T-helper 2 cell (primary cell): ENCODE measurements at regions not wholly inside any gene's neighbourhood (a gene's known extent, or its start where the extent isn't known, plus 50 kb on each side); places are given as distances from the start of the nearest gene placed in this dataset.

Experiments used
- DNase-seq, 5 experiments: peaks; one replicate each; pipeline versions ENCODE4 v3.0.0 to v3.0.0-alpha.2; 2012 to 2022

DNA sequence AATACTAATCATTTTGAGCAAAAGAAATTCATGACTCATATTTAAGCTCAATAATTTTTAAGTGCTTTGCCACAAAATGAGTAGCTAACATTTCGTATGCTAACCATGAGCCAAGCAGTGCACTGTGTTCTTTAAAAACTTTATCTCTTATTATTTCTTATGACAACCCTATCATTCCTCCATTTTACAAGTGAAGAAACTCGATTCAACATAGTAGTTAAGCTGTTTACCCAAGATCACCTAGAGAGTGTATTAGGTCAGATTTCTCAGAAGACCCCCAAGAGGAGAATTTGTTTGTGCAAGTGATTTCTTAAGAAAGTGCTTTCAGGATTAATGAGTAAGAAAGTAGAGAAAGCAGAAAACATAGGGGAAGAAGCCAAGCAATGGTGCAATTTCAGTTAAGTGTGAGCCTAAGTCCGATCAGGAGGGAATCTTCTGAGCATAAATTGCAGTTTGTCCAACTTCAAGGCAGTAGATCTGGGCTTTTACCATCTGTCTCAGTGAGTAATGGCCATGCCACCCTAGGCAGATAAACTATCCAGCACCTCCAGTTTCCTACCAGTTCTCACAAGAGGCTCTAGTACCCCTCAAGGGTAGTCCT, 202.7 kb downstream of the SCG2 start:
- DNase-seq, result no peak

DNA sequence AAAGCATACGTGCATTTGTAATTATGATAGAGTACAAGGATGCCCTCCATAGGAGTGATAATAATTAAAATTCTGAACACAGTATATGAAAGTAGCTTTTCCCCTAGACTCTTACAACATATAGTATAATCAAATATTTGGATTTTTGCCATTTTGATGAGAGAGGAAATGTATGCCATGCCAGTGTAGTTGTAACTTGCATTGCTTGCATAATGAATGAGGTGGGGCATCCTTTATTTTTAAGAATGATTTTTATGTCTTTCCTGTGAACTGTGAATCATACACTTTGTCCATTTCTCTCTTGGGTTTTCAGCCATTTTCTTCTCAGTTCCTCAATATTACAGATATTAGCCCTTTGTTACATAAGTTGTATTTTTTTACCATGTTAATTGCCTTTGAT, 197.5 kb downstream of the SCG2 start:
- DNase-seq, result no peak

DNA sequence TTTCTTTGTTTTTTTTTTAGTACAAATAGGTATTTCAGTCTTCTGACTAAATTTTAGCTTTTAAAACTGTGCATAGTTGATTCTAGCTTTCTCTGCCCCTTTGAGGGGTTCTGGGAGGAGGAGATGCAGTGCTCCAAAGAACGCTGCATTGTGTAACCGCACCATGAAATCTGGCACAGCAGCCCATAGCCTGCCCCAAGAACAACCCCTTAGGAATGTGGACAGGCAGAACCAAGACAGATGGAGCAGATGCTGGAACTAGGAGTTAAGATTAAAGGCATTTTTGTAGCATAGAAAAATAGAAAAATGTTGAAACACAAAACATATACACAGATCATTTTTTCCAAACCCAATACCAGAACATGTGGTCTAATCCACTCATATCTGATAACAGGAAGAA, 187.5 kb downstream of the SCG2 start:
- DNase-seq, result no peak

DNA sequence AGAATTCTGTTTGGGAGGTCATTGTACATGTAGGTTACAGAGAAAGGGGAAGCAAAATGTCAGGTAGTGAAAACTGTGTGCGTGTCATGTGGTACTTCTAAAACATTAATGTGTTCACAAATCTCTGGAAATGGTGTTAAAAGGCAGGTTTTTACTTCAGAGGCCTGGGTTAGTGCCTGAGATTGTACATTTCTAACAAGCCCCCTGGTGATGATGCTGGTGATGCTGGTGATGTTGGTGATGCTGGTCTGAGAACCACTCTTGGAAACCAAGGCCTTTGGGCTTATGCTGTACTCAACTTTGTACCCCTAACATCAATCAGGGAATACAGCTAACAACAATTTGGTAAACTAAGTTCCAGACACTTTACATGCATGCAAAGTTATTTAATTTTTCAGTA, 187.1 kb downstream of the SCG2 start:
- no peak for DNase-seq

DNA sequence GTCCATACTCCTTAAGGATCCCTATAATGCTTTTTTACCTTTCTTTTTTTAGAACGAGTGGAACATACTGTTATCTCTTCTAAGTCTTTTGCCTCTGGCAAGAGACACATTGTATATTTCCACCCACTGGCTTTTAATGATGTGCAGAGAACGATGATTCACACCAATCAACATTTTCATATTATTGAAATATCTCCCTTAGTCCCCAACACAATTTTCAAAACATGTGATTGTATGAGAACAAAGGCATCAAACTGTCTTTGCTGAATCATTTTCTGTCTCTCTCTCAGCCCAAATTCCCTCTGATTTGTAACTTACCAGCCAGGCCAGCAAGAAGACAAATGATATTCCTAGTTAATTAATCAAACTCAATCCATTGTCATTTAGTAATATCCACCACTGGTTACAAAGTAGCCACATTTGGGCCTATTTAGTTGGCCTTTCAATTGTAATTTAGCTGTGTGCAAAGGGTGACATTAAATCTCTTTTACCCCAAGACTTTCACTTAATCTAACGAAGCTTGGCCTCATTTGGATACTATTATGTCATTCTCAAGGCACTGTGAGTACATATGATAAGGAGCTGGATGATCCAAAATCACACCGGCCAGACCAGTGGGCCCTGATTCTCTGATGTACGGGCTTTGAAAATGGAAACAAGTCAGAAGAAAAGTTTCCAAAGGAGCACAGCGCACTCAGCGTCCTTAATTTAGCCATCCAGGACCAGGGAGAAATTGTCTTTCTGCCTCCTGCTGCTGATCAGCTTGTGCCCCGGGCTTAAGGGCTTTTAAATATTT, 185.1 kb downstream of the SCG2 start:
- DNase-seq, result no peak

DNA sequence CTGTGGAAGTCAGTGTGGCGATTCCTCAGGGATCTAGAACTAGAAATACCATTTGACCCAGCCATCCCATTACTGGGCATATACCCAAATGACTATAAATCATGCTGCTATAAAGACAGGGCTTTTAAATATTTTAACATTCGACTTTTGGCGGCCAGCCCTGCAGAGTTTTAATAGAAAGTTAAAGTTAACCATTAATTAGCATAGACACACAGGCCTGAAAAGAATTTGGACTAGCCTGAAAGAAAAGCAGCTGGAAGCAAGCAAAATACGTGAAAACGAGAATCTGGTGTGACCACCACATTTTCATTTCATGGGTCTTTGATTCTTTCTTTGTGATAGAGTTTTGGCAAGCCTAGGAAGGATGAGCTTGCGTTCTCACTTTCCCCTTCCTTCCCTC, 184.0 kb downstream of the SCG2 start:
- no peak for DNase-seq

DNA sequence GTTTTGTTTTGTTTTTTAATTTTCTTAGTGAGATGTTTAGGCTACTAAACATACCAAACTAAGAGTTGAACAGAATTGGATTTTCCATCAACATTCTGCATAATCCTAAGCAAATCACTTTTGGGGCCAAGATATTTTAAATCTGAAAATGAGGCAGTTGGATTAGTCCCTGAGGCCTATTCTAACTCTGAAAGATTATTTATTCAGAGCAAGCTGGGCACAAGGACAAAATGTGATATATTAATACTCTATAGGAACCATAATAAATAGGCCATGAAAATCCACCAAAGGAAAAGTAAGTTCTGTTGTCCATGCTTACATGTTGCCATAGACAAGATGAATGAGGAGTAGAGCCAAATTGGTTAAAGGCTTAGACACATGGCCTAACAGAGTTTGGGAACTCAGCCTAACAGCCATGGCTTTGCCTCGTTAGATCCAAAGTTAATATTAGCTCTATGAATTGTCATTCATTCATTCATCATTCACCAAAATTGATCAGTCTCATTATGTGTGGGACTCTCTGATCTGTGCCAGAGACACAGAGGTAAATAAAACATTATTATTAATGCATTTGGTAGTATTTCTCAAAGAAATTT, 183.5 kb downstream of the SCG2 start:
- no peak for DNase-seq

DNA sequence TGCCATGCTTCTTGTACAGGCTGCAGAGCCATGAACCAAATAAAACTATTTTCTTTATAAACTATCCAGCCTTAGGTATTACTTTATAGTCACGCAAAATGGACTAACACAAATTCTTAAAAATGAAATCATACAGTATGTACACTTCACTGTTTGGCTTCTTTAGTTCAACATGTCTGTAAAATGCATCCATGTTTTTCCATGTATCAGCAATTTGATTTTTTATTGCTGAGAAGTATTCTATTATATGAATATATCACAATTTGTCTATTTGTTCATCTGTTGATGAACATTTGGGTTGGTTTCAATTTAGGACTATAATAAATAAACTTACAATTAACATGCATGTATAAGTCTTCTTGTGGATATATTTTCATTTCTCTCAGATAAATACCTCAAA, 182.1 kb downstream of the SCG2 start:
- DNase-seq, result no peak

DNA sequence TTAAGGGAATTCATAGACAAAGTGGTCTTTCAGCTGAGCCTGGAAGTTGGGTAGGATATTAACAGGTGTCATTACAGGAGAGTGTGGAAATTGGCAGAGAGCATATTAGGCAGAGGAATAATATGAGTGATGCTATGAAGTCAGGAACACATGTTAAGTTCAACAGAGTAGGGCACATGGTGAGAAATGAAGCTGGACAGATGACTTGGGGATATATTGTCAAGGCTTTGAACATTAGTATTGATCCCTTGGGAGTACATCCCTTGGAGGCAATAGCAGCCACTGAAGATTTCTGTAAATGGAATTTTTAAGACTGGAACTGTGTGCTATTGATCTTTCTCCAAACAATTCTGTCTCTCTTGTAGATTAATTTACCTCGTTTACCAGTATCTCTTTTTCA, 170.7 kb downstream of the SCG2 start:
- no peak for DNase-seq

DNA sequence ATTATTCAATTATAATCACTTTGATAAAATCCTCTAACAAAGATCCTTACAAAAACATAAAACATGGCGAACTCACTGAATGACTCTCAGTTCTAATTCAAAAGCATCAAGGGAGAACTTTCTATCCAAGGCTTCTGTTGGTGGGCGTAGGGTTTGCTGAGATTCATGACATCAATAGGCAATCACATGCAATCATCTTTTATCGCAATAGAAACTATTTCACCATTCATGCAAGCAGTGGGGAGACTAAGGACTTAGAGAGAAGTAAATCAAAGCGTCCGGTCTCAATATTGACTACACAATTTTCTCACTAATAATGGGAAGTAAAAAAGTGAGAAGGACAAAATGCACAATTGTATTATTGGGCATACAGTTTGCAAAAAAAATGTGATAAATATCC, 168.7 kb downstream of the SCG2 start:
- DNase-seq, result no peak

DNA sequence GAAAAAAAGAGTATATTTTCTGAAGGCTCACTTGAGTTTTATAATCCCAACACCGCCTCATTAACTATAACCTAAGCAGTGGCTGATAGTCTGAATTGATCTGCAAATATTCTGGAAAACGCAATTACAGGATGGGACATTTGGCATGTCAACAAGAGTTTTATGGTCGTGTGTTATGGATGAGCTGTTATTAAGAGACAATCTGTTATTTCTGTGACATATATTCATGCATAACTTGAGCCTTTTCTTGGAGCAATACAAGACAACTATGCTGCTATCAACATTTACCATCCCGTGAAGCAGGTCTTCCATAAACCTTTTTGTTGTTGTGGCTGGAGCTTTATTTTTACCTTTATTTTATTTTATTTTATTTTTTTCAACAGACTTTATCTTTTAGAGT, 164.4 kb downstream of the SCG2 start:
- no peak for DNase-seq

DNA sequence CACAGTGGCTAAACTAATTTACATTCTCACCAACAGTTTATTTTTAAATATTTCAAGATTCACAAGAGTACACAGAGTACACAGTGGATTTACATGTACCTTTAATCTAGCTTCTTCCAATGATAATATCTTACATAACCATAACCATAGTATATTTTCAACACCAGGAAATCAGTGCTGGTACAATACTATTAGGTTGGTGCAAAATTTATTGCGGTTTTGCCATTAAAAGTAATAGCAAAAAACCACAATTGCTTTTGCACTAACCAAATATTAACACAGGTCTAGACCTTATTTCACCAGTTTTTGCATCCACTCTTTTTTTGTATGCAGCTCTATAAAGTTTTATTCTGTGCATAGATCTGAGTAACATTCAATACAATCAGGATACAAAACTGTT, 163.0 kb downstream of the SCG2 start:
- no peak for DNase-seq

DNA sequence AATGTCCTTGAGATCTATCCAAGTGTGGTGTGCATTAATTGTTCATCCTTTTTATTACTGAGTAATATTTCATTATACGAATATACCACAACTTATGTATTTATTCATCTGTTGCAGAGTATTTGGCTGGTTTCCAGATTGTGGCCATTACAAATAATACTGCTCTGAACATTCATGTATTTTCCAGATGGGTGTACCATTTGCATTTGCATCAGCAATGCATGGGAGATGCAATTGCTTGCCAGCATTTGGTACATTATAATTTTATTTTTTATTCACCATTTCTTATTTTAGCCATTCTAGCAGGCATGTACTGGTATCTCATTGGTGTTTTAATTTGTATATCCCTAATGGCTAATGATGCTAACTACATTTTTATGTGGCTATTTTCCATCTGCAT, 162.4 kb downstream of the SCG2 start:
- DNase-seq, result no peak

DNA sequence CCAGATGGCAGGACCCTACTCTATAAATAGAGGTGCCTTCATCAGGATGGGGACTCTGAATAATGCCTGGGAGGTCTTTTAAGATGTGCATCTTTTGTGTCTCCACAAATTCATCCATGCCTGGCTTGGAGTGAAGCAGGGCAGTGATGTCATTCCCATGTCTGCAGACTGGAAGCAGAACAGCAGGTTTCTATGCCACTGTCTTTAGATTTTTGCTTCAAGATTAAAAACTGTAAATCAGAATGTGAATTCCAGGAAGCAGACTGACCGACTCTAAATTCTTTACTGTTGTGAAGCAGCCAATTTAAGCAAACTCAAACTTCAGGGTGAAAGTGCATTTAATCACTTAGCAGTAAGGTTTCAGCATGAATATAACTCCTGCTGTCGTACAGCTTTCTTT, 159.3 kb downstream of the SCG2 start:
- DNase-seq, result no peak

DNA sequence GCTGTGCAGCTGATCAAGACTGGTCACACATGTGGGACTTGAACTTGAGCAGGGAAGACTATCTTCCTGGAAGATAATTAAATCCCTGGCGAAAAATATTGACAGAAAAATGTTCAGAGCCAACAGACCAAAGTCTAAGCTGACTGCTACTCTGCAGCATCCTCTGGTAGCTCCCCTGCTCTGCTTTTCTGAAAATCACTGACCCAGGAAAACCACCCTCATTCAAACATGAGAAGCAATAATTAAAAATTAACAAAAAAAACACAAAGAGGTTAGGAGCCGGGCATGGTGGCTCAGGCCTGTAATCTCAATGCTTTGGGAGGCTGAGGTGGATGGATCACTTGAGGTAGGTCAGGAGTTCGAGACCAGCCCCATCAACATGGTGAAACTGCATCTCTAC, 151.9 kb downstream of the SCG2 start:
- DNase-seq, result no peak

DNA sequence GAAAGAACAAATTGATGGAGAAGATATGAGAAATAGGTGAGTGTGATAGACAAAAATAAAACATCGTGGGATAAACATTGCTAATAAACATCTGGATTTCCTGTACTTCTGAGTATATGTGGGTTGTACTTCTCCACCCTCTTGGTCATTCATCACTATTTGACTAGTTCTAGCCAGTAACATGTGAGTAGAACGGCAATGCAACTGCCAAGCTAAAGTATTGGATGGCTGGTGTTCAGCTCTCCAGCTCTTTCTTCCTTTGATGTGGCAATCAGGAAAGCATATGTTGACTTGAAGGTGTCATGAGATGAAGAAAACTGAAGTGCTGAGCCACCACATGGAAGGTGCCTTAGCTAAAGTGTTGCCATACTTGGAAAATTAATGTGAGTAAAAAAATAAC, 144.9 kb downstream of the SCG2 start:
- no peak for DNase-seq

DNA sequence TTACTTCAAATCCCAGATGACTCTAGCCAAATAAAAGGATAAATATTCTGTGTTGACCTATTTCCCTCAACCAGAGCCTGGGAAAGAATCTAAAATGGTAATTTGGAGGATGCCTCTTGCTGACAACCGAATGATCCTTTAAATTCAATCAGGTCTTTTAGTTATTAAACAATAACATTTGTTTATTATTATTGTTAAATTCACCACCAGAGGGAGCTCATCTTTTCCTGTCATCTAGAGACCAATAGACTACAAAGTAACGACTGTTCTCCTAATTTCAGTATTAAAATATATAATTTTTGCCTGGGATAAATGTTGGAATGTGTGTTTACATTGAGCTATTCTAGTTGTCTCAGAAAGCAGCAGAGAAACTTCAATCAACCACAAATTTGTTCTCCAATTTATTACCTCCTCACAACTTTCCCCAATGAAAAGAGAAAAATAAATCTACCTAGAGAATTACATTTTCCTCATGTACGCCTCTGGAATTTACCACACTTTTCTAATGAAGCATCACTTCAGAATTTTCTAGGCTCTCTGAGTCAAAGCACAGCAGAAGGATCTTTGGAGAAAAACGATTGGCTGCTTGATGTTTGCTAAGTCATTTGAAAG, 142.7 kb downstream of the SCG2 start:
- no peak for DNase-seq

DNA sequence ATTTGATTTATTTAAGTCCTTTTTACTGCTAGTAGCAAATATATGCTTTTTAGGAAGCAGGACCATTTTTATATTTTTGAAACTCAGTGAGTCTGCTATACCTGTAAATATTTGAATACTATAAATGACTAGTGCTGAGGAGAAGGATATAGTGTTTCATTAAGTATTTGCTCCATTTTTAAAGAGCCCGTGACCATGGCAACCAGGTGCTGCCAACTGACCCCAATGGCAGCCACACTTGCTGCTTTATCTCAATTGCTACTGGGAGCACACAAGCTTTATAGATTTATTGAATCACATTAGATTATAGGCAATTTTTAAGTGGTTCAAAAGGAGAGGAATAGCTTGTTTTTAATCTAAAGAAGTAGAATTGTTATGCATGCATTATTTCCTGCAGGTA, 142.0 kb downstream of the SCG2 start:
- no peak for DNase-seq

DNA sequence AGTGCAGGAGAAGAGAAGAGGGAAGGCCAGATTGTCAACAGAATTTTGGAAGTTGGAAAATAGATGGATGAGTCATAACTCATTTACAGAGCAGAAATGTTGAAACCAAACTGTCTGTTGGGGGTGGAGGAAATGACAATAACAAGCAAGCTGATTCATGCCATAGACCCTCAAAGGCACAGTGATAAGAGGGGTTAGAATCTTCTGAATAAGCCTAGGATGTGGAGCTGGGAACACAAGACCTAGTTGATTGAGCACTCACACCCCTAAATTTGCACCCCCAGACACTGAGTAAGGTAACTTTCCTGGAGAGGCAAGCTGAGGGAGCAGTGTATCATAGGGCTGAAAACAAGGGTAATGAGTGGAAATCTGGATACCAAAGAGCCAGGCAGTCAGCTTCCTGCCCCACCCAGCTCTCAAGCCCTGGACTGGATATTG, 141.4 kb downstream of the SCG2 start:
- peak in 1 of 5 experiments; percentile 11 for DNase-seq

DNA sequence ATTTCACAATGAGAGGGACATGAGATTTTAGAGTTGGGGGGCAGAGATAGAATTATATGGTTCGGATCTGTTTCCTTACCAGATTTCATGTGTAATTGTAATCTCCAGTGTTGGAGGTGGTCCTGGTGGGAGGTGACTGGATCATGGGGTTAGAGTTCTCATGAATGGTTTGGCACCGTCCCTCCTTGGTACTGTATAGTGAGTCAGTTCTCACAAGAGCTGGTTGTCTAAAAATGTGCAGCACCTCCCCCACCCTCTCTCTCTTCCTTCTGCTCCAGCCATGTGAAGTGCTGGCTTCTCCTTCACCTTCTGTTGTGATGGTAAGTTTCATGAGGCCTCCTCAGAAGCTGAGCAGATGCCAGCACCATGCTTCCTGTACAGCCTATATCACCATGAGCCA, 138.1 kb downstream of the SCG2 start:
- no peak for DNase-seq

DNA sequence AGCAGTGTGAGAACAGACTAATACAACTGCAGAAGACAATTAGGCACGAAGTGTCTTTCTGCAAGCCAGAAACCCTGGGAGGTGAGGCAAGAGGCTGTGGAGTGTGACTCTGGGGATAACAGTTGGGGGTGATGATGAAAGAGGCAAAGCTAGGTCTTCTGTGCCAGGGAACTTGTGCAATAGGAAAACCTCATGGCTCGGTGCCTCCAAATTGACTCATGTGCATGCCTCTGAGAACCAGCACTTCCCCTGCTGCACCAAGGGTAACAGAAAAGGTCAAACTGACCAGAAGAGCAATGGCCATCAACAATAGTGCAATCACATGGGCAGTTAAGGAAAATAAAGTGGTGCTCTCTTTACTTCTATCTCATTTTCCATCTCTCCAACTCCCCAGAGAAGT, 136.4 kb downstream of the SCG2 start:
- DNase-seq, result no peak

DNA sequence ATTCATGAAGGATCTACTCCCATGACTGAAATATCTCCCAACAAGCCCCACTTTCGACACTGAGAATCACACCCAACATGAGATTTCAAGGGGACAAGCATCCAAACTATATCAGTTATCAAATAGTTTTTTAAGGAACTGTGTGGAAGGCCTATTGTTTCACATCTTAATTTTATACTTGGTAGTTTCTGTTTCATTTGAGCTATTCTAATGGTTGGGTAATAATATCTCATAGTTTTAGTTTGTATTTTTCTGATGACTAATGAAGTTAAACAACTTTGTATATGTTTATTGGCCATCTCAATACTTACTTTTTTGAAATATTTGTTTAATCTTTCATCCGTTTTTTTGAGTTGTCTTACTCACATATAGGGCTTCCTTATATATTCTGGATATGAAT, 135.0 kb downstream of the SCG2 start:
- no peak for DNase-seq

DNA sequence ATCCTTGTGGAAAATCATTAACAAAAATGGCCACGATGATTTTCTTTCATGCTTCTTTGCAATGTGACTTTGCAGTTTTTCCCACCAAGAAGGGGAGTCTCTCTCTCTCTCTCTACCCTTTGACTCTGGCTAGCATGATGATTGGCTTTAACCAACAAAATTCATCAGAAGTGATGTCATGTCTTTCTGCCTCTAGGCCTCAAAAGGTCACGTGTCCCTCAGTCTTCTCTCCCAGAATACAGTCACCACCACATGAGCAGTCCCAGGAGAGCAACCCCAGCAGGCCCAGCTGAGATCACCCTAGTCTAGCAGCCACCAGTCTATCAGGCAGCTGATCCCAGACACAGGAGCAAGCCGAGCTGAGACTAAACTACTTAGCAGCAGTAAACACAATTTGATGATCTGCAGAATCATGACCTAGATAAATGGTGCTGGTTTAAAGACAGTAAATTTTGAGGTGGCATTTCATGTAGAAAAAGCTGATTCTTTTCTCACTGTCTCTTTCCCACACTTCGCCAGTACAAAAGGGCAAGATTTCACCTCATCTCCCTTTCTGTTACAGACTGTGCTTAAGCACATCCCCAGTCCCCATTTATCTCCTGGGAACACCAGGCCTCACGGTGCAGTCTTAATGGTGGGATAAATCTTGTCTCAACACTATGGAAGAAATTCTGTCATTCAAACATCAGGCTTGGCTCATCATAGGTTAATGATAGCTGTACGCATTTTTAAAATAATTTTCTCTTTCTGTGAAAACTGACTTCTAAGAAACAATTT, 132.7 kb downstream of the SCG2 start:
- DNase-seq, result no peak
